Activated naive CD8-positive, alpha-beta T cell treated with anti-CD3 and anti-CD28 coated beads, Interleukin-2, amount 10 ng/mL, durations not matched to agents 7 days and 5 days (primary cell): ENCODE measurements at regions not wholly inside any gene's neighbourhood (a gene's known extent, or its start where the extent isn't known, plus 50 kb on each side); places are given as distances from the start of the nearest gene placed in this dataset.

Source experiments
- ATAC-seq: fragments of 150-1000 bp; cut with Tn5 transposase; one replicate; pipeline ENCODE4 v1.10.0; 2021; ENCODE audit warnings: low read depth, moderate library complexity
- POLR2A ChIA-PET: fragments of 350-600 bp; sonication (Branson Sonifier 250); formaldehyde crosslinking; loops from one replicate; lab custom pipeline; 2021; ENCODE audit warnings: antibody characterized with exemption; lab: Charles Lee
- DNase-seq: peaks from one replicate; pipeline ENCODE4 v3.0.0; 2021
- H3K27ac Mint-ChIP-seq: one replicate; pipeline ENCODE4 v1.8.0; 2022; ENCODE audit warnings: mild to moderate bottlenecking, mixed read lengths
- H3K27me3 Mint-ChIP-seq: one replicate; pipeline ENCODE4 v1.8.0; 2022; ENCODE audit warnings: mild to moderate bottlenecking, moderate library complexity, mixed read lengths
- H3K36me3 Mint-ChIP-seq: one replicate; pipeline ENCODE4 v1.8.0; 2021; ENCODE audit warnings: mild to moderate bottlenecking, mixed read lengths
- H3K4me1 Mint-ChIP-seq: one replicate; pipeline ENCODE4 v1.8.0; 2021; ENCODE audit warnings: mixed read lengths
- H3K4me3 Mint-ChIP-seq: one replicate; pipeline ENCODE4 v1.8.0; 2022; ENCODE audit warnings: mild to moderate bottlenecking, moderate library complexity, mixed read lengths
- H3K9me3 Mint-ChIP-seq: one replicate; pipeline ENCODE4 v1.8.0; 2021; ENCODE audit warnings: mixed read lengths

DNA sequence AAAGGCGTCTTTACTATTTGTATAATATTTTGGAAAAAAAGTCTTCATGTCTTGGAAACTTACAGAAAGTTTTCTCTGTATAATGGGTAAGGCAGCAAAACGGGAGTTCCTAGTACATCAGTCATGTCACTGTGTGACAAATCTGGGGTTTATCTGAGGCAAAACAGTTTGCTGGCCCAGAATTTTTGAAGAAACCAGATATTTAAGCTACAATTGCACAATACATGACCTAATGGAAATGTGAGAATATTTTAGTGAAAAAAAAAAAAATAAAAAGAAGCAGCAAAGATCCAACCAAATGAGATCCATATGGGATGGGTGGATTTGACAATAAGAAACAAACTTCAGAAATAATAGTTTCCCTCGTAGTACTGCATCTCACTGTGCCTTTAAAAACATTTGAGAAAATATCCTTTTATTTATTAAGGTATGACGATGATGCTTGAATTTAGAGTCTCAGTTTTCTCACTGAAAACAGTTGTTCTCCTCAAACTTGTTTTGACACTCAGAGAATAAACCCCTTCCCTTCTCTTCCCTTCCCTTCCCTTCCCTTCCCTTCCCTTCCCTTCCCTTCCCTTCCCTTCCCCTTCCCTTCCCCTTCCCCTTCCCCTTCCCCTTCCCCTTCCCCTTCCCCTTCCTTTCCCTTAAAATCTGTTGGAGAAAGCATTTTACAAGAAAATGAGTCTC is 180.5 kb upstream of the TUT7 start:
- H3K27me3 Mint-ChIP-seq: peaks cover 2% of the 10 kb centered on the region
- no peak overlapping the region for H3K4me3 Mint-ChIP-seq
- no peak for ATAC-seq
- no peak for DNase-seq
- H3K9me3 Mint-ChIP-seq: no peaks in the 10 kb centered on the region
- POLR2A ChIA-PET: no interaction called here
- no peak overlapping the region for H3K27ac Mint-ChIP-seq
- H3K36me3 Mint-ChIP-seq: no peaks in the 10 kb centered on the region
- no peaks in the 10 kb centered on the region for H3K4me1 Mint-ChIP-seq

DNA sequence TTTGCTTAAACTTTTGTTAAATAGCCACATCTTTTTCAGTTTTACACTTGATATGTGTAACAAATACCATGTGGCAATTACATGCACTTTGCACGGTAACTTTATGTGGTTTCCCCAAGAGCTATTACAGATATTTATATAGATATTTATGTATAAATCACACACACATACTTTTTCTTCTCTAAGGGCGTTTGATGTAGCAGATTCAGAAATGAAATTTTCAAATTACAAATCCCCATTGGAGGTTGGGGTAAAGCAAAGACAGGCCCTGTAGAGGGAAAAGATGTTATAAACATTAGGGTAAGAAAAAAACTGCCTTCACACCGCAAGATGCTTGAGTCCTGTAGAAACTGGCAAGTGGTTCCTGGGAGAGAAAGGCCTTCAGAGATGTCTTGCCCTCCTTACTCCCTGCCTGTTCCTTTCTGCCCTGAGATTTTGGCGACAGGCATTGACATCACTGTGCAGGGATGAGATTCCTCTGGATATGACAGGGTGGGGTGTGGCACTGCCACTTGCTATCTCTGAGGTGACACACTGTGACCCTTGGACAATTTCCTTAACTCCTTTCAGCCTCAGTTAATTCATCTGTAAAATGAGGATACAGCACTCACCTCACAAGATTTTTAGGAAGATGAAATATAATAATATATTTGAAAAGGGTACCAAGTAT is 177.9 kb upstream of the TUT7 start:
- Mint-ChIP-seq H3K27ac (no peak overlapping the region), H3K4me3 (no peak overlapping the region)

DNA sequence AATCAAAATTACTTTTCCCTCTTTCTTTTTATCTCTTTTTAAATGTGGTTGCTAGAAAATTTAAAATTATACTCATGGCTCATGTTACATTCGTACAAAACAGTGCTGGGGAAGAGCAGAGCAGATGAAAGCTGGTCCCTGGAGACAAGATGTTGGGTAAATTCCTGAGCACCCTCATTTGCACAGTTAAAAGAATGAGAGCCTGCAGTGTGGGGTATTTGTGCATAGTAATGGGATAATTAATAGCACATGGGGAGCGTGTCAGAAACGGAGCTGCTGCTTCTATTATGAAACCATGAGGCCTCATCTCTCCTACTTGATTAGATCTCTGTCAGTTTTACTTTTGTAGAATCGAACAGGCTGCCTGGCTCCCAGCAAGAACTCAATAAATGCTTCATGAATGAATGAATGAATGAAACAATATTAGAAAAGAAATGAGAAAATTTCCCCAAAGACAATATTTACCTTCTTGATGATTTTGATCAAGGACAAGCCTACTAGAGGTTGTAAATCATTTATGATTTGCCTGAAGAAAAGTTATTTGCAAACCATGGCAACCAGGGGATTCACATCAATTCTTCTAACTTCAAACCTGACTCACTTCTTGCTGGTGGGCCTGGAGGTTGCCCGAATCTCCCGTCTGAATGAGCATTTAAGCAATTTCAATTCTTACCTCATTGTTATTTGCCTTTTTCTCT is 177.2 kb upstream of the TUT7 start:
- ATAC-seq (no peak), DNase-seq (no peak)
- Mint-ChIP-seq H3K9me3 (no peaks in the 10 kb centered on the region), H3K36me3 (no peaks in the 10 kb centered on the region), H3K4me3 (no peak overlapping the region), H3K27ac (no peak overlapping the region), H3K27me3 (peaks cover 4% of the 10 kb centered on the region), H3K4me1 (no peaks in the 10 kb centered on the region)
- POLR2A ChIA-PET: no interaction called here

More for the DNA sequence above, 177.9 kb upstream of the TUT7 start:
- POLR2A ChIA-PET: no interaction called here
- Mint-ChIP-seq H3K4me1 (no peaks in the 10 kb centered on the region), H3K27me3 (peaks cover 4% of the 10 kb centered on the region), H3K9me3 (no peaks in the 10 kb centered on the region), H3K36me3 (no peaks in the 10 kb centered on the region)
- ATAC-seq: no peak
- no peak for DNase-seq

DNA sequence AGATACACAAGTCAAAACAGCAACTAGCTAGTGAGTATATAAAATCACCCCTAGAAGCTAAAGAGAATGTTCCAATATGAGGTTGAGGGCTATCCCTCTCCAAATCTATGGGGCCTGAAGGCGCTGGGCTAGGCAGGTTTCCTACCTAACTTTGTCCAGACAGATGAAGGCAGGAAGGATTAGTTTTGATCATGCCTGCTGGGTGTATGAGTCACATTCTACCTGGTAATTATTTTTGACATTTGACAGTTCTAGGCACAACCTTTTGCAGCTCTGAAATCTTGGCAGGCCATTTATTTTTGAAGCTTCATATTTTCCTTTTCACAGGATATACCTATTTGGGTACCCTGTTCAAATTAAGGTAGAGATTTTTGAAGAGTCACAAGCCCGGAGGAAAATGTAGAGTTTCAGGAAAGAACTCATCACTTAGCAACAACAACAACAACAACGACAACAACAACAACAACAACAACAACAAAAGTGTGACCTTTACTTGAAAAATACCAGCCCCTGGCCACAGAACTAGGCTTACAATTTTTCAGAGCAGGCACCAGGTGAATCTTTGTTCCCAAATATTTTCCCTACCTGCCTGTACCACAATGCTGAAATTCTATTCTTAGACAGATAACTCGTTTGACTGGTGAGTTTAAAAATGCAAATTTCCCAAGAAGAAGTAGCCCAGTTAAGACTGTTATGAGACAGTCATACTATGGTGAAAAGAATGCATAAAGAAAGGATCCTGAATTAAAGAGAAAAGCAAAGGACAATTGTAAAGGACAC is 175.5 kb upstream of the TUT7 start:
- H3K27me3 Mint-ChIP-seq: peaks cover 4% of the 10 kb centered on the region
- no peak overlapping the region for H3K27ac Mint-ChIP-seq
- no peaks in the 10 kb centered on the region for H3K4me1 Mint-ChIP-seq
- no peaks in the 10 kb centered on the region for H3K36me3 Mint-ChIP-seq
- DNase-seq: no peak
- no peak for ATAC-seq
- H3K9me3 Mint-ChIP-seq: no peaks in the 10 kb centered on the region
- POLR2A ChIA-PET: no interaction called here
- no peak overlapping the region for H3K4me3 Mint-ChIP-seq

DNA sequence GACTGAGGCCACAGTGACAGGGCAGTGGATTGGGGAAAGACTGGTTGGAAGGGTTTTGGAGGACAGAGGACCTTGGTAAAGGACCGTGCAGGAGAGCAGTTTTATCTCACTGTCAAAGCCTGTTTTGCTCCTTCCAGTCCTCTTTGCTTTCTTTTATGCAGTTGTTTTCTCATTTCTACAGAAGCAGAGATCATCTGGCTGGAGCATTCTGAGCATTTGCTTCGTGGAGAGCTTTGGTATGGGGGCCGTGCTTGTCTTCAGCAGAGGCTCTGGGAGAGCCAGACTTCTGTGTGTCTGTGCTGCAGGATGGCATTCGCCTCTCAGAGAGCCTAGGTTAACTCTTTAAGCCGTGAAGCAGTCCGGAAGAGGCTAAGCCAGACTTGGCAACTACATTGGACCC is 171.8 kb upstream of the TUT7 start:
- no peak overlapping the region for H3K27ac Mint-ChIP-seq
- DNase-seq: no peak
- ATAC-seq: no peak
- H3K9me3 Mint-ChIP-seq: no peaks in the 10 kb centered on the region
- H3K36me3 Mint-ChIP-seq: no peaks in the 10 kb centered on the region
- H3K27me3 Mint-ChIP-seq: peaks cover 4% of the 10 kb centered on the region
- H3K4me1 Mint-ChIP-seq: no peaks in the 10 kb centered on the region
- H3K4me3 Mint-ChIP-seq: no peak overlapping the region
- POLR2A ChIA-PET: no interaction called here

DNA sequence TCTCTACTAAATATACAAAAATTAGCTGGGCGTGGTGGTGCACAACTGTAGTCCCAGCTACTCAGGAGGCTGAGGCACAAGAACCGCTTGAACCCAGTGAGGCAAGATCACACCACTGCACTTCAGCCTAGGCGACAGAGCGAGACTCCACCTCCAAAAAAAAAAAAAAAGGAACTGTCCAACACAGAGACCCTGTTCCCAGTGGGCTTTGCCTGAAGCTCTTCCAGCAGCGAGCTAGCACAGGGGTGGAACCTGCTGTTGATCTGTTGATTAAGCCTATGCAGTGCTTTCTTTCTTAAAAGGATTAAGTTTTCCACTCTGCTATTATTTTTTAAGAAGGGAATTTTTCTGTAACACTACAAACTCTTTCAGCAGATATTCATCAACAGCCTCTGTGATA is 171.0 kb upstream of the TUT7 start:
- no peak for DNase-seq
- H3K4me1 Mint-ChIP-seq: no peaks in the 10 kb centered on the region

DNA sequence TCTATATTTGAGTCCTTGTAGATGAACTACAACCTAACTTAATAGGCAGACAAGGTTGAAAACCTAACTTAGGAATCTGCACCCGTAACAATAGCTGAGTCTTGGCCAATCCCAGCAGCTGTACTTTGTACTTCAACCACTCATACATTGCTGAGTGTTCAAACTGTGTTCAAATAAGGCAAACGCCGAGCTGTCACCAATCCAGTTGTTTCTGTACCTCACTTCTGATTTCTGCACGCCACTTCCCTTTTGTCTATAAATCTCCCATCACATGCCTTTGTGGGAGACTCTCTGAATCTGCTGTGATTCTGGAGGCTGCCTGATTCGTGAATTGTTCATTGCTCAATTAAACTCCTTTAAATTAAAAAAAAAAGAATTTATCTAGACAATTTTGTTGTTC is 167.8 kb upstream of the TUT7 start:
- no peaks in the 10 kb centered on the region for H3K4me1 Mint-ChIP-seq
- no peaks in the 10 kb centered on the region for H3K36me3 Mint-ChIP-seq
- POLR2A ChIA-PET: no interaction called here
- no peak overlapping the region for H3K27ac Mint-ChIP-seq
- H3K4me3 Mint-ChIP-seq: no peak overlapping the region
- no peaks in the 10 kb centered on the region for H3K27me3 Mint-ChIP-seq
- no peak for DNase-seq
- ATAC-seq: no peak
- H3K9me3 Mint-ChIP-seq: no peaks in the 10 kb centered on the region

More for the DNA sequence above, 171.0 kb upstream of the TUT7 start:
- Mint-ChIP-seq H3K4me3 (no peak overlapping the region), H3K27me3 (peaks cover 4% of the 10 kb centered on the region), H3K27ac (no peak overlapping the region), H3K9me3 (no peaks in the 10 kb centered on the region), H3K36me3 (no peaks in the 10 kb centered on the region)
- POLR2A ChIA-PET: no interaction called here
- ATAC-seq: no peak

DNA sequence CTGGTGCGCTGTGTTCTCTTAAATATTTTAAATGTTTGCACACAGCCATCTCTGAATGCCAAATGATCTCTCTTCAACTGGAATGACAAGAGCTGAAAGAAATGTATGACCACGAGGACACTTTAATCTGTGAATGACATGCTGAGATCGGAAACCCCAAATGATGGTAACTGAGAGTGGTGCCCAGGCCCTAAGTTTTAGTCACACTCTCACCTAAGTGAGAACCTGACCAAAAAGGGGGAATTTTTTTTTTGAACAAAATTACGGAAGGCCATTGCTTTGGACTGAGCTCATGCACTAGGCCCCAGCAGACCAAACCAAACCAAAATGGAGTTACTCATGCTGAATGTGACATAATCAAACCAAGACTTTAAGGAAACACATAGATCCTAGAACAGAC is 167.1 kb upstream of the TUT7 start:
- Mint-ChIP-seq H3K4me3 (no peak overlapping the region), H3K36me3 (no peaks in the 10 kb centered on the region)

DNA sequence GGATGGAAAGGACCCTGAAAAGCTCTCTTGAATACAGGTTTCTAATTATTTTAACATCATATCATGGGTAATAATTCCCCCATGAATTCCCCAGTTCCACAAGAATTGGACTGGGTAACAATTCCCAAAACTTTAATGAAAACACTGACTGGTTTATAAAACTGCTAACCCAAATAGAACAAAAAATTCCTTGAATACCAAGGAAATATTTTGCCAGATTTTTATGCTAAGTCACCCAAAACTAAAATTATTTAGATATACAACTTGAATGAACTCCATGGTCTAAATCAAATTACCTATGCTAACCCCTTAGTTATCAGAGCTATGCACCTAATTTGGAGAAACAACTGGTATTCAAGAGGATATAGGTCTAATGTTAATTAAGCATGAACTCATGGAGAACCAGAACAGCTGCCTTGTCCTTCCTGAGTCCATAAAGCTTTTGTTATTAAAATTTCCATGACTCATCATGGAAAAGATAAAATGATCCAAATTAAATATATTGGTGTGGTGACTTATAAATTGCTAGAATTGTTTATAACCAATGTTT is 164.9 kb upstream of the TUT7 start:
- H3K27ac Mint-ChIP-seq: no peak overlapping the region
- H3K27me3 Mint-ChIP-seq: no peaks in the 10 kb centered on the region
- no peaks in the 10 kb centered on the region for H3K4me1 Mint-ChIP-seq
- no peaks in the 10 kb centered on the region for H3K9me3 Mint-ChIP-seq
- no peak for DNase-seq
- POLR2A ChIA-PET: no interaction called here
- ATAC-seq: no peak
- no peak overlapping the region for H3K4me3 Mint-ChIP-seq
- no peaks in the 10 kb centered on the region for H3K36me3 Mint-ChIP-seq

More for the DNA sequence above, 167.1 kb upstream of the TUT7 start:
- Mint-ChIP-seq H3K27me3 (no peaks in the 10 kb centered on the region), H3K27ac (no peak overlapping the region), H3K4me1 (no peaks in the 10 kb centered on the region), H3K9me3 (no peaks in the 10 kb centered on the region)
- DNase-seq (no peak), ATAC-seq (no peak)
- POLR2A ChIA-PET: no interaction called here

DNA sequence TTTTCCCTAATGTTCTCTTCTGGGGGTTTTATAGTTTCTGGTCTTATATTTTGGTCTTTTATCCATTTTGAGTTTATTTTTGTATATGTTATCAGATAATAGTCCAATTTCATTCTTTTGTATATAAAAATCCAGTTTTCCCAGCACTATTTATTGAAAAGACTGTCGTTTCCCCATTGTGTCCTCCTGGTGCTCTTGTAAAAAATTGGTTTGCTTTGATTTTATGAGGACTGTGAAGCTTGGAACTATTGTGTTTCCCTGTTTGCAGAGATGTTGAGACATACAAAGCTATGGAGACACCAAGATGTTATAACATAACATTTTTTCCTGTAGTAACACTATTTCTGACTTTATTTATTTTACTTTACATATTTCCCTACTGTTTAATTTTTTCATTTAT is 163.3 kb upstream of the TUT7 start:
- Mint-ChIP-seq H3K9me3 (no peaks in the 10 kb centered on the region), H3K27me3 (peaks cover 6% of the 10 kb centered on the region), H3K4me1 (no peaks in the 10 kb centered on the region), H3K4me3 (no peak overlapping the region), H3K27ac (no peak overlapping the region), H3K36me3 (no peaks in the 10 kb centered on the region)
- POLR2A ChIA-PET: no interaction called here
- DNase-seq (no peak), ATAC-seq (no peak)

DNA sequence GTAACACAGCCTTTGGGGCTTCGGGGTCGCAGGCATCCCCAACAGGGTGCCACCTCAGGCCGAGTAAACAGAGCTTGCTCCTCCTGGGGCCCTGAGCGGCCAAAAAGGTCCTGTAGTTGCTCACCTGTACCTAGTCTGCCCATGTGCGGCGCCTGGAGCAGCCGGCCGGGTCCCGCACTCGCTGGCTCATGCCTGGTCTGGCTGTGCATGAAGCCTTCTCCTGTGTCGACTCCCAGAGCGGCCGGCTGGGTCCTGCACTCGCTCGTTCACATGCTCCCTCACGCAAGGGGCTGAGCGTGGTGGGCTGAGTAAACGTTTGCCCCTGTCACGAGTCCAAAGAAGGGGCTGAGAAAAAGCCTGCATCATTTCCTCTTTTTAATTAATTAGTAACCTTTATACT is 162.4 kb upstream of the TUT7 start:
- ATAC-seq (no peak), DNase-seq (no peak)
- Mint-ChIP-seq H3K9me3 (no peaks in the 10 kb centered on the region), H3K4me3 (no peak overlapping the region), H3K4me1 (no peaks in the 10 kb centered on the region), H3K27me3 (peaks cover 6% of the 10 kb centered on the region), H3K36me3 (no peaks in the 10 kb centered on the region), H3K27ac (no peak overlapping the region)
- POLR2A ChIA-PET: no interaction called here

DNA sequence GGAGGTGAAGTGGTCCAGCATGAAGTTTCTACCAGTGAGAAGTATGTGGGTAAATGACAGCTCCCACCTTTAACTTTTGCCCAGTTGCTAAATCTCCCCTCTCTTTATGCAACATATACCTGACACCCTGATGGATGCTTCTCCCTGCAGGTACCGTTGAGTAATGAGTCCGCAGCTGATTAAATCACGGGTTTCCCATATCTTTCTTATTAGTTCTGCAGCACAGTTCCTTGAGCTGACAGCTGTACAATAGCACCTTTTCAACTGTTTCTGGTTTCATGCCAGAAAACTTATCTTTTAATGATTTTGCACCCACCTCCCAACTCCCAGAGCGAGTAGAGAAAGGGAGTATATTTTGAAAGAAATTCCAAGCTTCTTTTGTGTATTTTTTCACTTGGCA is 161.0 kb upstream of the TUT7 start:
- H3K27me3 Mint-ChIP-seq: peaks cover 9% of the 10 kb centered on the region

DNA sequence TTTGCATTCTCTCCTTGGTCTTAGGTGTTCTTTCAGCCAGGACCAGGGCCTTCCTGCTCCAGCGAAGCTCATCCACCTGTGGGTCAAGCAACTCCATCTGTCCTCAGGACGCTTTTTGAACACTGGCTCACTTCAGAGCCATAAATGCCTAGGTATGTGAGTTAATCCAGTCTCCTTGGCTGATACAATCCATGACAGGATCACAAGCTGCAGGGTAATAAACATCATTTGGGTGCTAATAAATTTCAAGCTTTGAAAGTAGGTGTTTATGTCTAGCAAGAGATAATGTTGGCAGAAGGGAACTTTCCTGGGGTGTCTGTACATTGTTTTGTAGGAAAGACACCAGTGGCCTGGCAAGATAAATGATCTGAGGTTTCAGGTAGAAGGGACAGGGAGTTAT is 159.2 kb upstream of the TUT7 start:
- H3K4me1 Mint-ChIP-seq: no peaks in the 10 kb centered on the region
- ATAC-seq: no peak

More for the DNA sequence above, 161.0 kb upstream of the TUT7 start:
- DNase-seq (no peak), ATAC-seq (no peak)
- H3K4me1 Mint-ChIP-seq: no peaks in the 10 kb centered on the region
- no peaks in the 10 kb centered on the region for H3K9me3 Mint-ChIP-seq
- no peaks in the 10 kb centered on the region for H3K36me3 Mint-ChIP-seq
- H3K4me3 Mint-ChIP-seq: no peak overlapping the region
- H3K27ac Mint-ChIP-seq: no peak overlapping the region
- POLR2A ChIA-PET: no interaction called here

More for the DNA sequence above, 159.2 kb upstream of the TUT7 start:
- DNase-seq: no peak
- Mint-ChIP-seq H3K4me3 (no peak overlapping the region), H3K27me3 (peaks cover 9% of the 10 kb centered on the region), H3K9me3 (no peaks in the 10 kb centered on the region), H3K36me3 (no peaks in the 10 kb centered on the region), H3K27ac (no peak overlapping the region)
- POLR2A ChIA-PET: no interaction called here
